Cerebellar nuclear complex (tissue), 1 donor: ENCODE measurements at regions not wholly inside any gene's neighbourhood (a gene's known extent, or its start where the extent isn't known, plus 50 kb on each side); places are given as distances from the start of the nearest gene placed in this dataset.

ENCODE experiments used
- DNase-seq, 2 experiments: peaks; one replicate each; lab custom pipeline; 2025; lab: John Stamatoyannopoulos, UW

DNA sequence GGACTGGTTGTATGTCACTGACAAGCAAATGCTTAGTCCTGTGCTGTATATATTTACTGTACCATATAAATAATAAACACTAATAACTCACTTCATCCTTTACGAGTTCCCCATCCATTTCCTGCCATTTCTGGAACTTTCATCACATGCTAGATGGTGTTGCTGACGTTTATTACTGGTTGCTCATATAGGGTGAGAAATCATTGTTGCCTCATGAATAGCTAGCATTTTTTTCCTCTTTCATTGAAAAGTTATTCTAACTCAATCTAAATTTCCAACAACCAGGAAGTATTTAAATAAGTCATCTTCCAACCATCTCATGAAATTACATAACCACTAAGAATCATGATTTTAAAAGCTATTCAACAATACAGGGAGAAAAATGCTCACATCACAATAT, 88.6 kb upstream of the RCN1 start:
- no peak for DNase-seq

- DNase-seq: no peak
Observed at GRCh38 chr11:31997955-31998354, 92.9 kb upstream of the RCN1 start.

- no peak for DNase-seq
Observed at GRCh38 chr11:31996159-31996881, 94.6 kb upstream of the RCN1 start.

DNA sequence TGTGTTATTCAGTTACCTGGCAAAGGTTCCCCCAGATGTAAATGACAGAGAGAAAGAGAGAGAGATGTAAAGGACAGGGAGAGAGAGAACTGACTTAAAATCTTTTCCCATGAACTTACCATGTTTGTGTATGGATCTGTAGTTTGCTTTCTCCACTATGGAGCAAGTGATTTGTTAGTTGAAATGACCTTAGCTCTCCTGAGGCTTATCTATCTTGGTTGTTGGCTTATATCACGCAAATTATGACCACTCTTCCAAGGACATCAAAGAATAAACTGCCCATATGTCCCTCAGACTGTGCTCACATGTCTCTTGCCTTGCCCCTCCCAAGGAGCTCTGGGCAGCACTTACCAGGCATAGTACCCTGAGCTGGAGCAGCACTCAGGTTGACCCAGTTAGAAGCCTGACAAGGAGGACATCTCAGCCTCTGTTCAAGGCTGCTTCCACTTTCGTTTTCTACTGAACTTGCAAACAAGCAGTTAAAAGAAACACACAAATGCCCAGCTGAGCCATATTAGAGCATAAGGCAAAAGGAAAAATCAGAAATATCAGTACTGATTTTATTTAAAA, 95.3 kb upstream of the RCN1 start:
- peak; percentile 21 to 65 for DNase-seq

- DNase-seq: no peak
Observed at GRCh38 chr11:31995032-31995431, 95.8 kb upstream of the RCN1 start.

- no peak for DNase-seq
Observed at GRCh38 chr11:31987118-31988005, 103.5 kb upstream of the RCN1 start.

DNA sequence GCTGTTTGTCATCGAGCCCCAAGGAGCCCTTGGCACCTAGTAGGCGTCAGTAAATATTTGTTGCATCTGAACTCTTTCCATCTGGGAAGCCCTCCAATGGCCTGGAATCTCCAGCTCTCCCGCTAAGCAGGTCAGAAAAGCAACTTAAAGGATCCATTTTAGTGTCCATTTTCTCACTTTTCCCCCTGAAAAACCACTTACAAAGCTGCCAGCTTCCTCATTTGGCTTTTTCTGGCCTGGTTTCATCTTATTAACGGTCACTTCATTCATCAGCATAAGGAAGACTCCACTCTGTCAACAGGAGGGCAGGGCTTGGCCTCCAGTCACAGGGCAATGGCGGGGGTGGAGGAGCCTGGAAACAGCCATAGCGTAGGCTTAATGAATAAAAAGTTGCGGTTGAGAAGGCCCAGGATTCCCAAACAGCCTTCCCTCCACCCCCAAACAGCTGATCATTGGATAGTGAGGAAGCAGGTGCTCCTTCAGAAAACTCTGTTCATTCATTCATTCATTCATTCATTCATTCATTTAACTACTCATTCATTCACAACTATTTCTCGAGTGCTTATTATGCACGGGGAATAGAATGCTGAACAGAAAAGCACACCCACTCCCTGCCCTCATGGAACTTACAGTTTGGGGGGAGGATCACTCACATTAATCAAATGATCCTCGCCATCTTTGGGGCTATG, 104.5 kb upstream of the RCN1 start:
- DNase-seq: peak; percentile 45 to 58

DNA sequence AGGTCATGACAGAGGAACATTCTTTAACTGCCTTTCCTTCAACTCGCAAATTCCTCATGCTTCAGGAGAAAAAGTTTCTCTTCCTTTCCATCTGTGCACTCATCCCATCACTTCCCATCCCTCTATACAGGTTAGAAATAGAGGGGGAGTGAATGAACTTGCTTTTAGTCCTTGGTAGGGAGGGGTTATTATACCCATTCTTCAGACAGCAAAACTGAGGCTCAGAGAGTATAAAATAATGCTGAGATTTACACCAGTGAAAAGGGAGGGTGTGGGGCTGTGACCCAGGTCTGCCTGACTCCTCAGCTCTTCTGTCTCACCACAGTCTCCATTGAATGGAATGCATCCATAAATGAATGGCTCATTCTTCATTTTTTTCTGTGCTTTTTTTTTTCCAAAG, 109.4 kb upstream of the RCN1 start:
- no peak for DNase-seq

DNA sequence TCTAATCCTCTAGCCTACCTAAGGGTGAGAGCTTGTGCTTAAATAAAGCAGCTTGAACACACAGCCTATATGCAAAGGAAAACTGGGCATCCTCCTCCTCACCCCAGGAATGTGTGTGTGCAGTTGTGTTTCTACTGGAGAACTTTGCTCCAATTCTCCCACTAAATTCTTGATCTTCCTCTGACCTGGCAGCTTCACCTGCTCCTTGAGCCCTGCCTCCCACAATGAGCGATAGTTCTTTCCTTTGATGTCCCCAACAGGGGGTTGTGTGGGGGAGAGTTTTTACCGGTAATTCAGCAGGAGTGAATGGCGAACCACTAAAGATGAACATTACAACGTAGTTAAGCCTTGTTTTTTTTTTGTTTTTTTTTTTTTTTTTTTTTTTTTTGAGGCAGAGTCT, 113.5 kb upstream of the RCN1 start:
- no peak for DNase-seq

DNA sequence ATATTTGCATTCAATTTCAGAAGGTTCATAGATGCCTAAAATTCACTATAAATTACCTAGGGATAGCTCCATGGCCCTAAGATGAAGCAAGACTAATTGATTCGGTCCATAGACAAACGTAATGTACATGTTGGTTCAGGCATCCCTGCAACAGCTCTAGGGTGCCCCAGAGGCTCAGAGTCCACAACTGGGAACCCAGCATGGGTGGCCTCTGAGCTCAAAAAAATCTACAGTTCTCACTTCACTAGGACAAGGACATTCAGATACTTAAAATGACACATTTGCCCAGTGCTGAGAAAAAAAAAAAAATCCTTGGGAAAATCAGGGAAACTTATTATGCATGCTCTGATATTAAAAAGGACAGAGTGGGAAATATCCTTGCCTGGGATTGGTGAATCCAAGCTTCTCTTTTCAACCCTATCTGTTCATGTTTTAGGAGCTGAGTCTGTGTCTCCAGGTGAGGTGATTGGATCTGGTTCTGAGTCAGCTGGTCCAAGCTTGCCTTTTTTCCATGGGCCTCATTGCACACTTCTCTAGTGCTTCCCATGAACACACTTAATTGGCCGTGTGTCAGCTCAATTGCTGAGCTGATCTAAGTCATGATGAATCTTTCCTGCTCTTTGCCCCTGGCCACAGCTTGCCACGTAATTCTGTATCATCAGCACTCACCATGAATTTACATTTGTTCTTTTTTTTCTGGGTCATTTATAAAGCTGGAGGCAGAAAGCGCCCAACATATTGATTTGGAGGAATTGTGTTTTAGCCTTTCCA, 116.3 kb upstream of the RCN1 start:
- DNase-seq: no peak

DNA sequence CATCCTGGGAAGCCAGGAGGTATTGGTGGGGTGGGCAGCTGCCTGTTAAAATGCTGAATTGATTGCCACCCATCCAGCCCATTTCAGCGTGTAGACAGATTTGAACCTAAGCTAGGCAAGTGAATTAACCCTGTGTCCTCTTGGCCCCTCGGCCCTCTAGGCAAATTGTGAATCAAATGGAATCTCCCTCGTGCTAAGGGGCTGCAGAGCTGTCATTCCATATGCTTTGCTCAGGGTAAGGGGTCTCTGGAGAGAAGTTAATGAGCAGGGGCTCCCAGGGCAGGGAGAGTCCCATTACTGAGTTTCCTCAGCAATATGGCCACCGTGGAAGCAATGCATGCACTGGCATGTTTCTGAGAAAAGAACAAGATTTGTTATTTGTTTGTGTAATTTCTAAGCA, 117.7 kb upstream of the RCN1 start:
- DNase-seq: no peak

GRCh38 chr11:31972623-31973022, 118.3 kb upstream of the RCN1 start:
- DNase-seq: no peak

DNA sequence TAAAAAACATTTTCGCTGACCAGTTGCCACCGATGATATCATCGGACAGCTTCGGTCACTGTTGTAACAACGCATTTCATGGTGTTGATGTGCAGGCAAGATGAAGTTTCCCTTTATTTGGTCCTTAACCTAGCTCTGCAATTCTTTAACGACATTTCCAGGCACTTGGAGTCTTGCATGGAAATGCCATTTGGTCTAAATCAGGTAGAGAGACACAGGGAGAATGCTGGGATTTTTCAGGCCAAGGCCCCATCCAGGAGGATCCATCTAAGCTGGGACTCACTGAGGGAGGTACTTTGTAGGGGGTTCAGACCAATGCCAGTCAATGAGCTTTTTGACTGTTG, 121.5 kb upstream of the RCN1 start:
- DNase-seq: no peak

GRCh38 chr11:31968461-31969358, 122.2 kb upstream of the RCN1 start:
- DNase-seq: peak in 1 of 2 experiments; percentile 39

DNA sequence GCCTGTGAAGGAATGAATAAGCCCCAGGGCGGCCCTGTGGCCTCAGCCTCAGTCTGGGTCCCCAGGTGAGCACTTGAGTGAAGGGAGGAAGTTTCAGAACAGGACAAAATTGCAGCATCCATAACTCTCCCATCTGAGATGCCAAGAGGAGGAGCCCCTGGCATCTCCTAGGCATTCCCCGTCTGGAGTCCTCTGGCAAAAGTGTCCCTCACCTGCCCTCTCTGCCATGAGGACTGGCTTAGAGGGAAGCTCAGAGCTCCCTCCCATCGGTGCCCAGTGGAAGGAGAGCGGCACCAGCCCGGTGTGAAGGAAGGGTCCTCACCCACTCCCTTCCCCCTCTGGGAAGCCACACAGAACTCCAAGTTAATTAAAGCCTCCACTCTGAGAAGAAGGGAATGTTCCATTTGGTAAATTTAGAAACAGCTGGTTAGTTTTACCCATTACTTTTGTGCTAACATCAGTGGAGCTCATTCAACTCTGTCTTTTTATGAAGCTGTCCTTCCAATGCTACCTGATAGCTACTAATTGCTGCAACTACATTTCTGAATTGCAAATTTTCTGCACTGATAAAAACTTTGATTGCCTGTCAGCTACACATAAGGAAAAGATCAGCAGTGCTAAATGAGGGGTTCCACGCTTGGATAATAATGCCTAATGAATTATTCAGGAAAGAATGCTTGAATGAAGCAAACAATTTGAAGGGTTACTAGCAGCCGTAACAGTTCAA, 123.3 kb upstream of the RCN1 start:
- DNase-seq: no peak

- no peak for DNase-seq
Observed at GRCh38 chr11:31966846-31967245, 124.0 kb upstream of the RCN1 start.

- DNase-seq: no peak
Observed at GRCh38 chr11:31964181-31964580, 126.7 kb upstream of the RCN1 start.

GRCh38 chr11:31960126-31960525, 130.7 kb upstream of the RCN1 start:
- DNase-seq: no peak

DNA sequence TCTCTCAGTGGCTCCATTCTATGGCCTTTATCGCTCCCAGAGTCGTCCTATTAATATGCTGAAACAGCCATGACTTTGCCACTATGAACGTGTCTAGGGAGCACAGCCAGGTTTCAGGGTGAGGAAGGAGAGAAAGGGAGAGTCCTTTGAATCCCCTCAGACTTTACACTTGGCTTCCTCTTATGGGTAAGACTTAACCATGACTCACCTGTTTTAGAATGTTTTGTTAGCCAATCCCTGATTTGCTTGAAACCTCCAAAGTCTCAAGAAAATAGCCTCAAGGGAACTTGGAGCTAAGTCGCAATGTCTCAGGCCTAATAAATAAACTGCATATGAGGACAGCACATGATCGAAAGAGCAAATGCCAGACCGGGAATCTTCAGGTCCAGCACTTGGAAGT, 131.2 kb upstream of the RCN1 start:
- DNase-seq: no peak
